Ascending aorta (tissue), 2 donors: ENCODE measurements at regions not wholly inside any gene's neighbourhood (a gene's known extent, or its start where the extent isn't known, plus 50 kb on each side); places are given as distances from the start of the nearest gene placed in this dataset.

ENCODE experiments used
- DNase-seq, 2 donors: peaks; one replicate each; pipeline ENCODE4 v3.0.0-alpha.2; 2019; ENCODE audit warnings: low spot score in 2 of 2
- H3K27ac ChIP-seq, 2 donors: fragments of 200-600 bp; sonication (generic); one replicate each; pipeline ENCODE4 v1.5.1; 2016 to 2017; ENCODE audit warnings: mild to moderate bottlenecking in 1 of 2
- H3K27me3 ChIP-seq: fragments of 200-600 bp; sonication (generic); one replicate; pipeline ENCODE4 v1.5.1; 2017
- H3K36me3 ChIP-seq, 2 donors: fragments of 200-600 bp; sonication (generic); one replicate each; pipeline ENCODE4 v1.5.1; 2016
- H3K4me1 ChIP-seq, 2 donors: fragments of 200-600 bp; sonication (generic); one replicate each; pipeline ENCODE4 v1.5.1; 2016 to 2017; ENCODE audit warnings: mild to moderate bottlenecking in 1 of 2
- H3K4me3 ChIP-seq, 2 donors: fragments of 200-600 bp; sonication (generic); one replicate each; pipeline ENCODE4 v1.5.1; 2016 to 2017; ENCODE audit warnings: mild to moderate bottlenecking in 1 of 2
- H3K9me3 ChIP-seq, 2 donors: fragments of 200-600 bp; sonication (generic); one replicate each; pipeline ENCODE4 v1.5.1; 2016
- CTCF ChIP-seq, 3 experiments: fragments of 200-600 bp in 2 of 3; fragments of 450-650 bp in 1 of 3; sonication (generic) in 2 of 3; IDR thresholded peaks; one replicate each; pipeline ENCODE4 v1.5.1; 2016 to 2019; ENCODE audit warnings: antibody characterized with exemption in 3 of 3, mild to moderate bottlenecking in 1 of 3, moderate library complexity in 1 of 3
- intact Hi-C: fragments of 100-400 bp; cut with DNase I; formaldehyde crosslinking; loops from one replicate; pipeline ENCODE4 v1.15.1; 2023

GRCh38 chr2:120961396-120961795 lies 225.7 kb downstream of the GLI2 start:
- Histone ChIP-seq H3K27ac (no peak overlapping the region), H3K4me3 (no peak overlapping the region), H3K27me3 (no peaks in the 10 kb centered on the region), H3K9me3 (no peaks in the 10 kb centered on the region), H3K36me3 (peaks cover 0 to 4% of the 10 kb centered on the region in 2 donors), H3K4me1 (no peaks in the 10 kb centered on the region)
- DNase-seq = no peak
- intact Hi-C loops = no loop called here
- no peak for TF ChIP-seq CTCF (IDR thresholded peaks at IDR 0.05)

- Histone ChIP-seq H3K4me3 (no peak overlapping the region), H3K27me3 (no peaks in the 10 kb centered on the region), H3K36me3 (peaks cover 1 to 4% of the 10 kb centered on the region in 2 donors), H3K27ac (no peak overlapping the region), H3K4me1 (no peaks in the 10 kb centered on the region), H3K9me3 (no peaks in the 10 kb centered on the region)
- DNase-seq = no peak
- intact Hi-C loops = no loop called here
- TF ChIP-seq CTCF (IDR thresholded peaks at IDR 0.05) = no peak
These were observed 228.5 kb downstream of the GLI2 start for GRCh38 chr2:120963997-120964705.

- TF ChIP-seq CTCF (IDR thresholded peaks at IDR 0.05) = no peak
- H3K36me3 ChIP-seq = peaks cover 3 to 11% of the 10 kb centered on the region in 2 donors
- no peaks in the 10 kb centered on the region for H3K9me3 ChIP-seq
- no peaks in the 10 kb centered on the region for H3K27me3 ChIP-seq
- intact Hi-C loops = no loop called here
- H3K4me3 ChIP-seq = no peak overlapping the region
- no peaks in the 10 kb centered on the region for H3K4me1 ChIP-seq
- DNase-seq = no peak
- no peak overlapping the region for H3K27ac ChIP-seq
These were observed 229.2 kb downstream of the GLI2 start for GRCh38 chr2:120964819-120965218.

DNA sequence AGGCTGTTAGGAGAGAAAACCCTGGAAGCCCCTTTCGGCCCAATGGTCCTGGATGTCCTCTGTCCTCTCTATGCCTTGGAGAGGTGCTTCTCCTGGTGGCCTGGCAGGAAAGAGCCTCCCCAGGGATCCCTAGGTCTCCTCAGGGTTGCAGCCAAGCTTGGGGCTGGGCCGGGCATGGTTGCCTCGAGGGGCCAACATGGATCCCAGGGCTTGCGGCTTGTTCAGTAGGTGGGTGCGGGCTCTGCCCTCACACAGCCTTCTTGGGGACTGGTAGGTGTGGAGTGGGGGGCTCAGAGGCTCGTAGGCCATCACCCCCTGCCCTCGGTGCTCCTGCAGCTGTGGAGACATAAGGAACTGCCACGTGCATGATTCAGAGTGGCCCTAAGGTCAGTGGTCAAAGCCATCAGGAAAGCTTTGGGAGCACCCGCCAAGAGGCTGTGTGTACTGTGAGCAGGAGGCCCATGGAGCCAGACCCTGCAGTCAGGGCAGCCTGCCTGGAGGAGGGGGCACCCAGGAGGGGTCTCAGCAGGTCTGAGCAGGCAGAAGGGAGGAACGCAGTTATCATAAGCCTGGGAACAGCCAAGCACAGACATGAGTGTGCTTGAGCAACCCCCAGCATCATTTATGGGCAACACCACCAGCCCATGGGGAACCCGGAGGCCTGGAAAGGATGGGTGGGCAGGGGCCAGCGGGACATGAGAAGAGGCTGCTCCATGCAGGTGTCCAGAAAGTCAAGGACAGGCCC lies 231.0 kb downstream of the GLI2 start:
- DNase-seq = no peak
- Histone ChIP-seq H3K4me3 (no peak overlapping the region), H3K36me3 (peaks cover 8 to 24% of the 10 kb centered on the region in 2 donors), H3K9me3 (no peaks in the 10 kb centered on the region), H3K27me3 (no peaks in the 10 kb centered on the region), H3K27ac (no peak overlapping the region), H3K4me1 (no peaks in the 10 kb centered on the region)
- TF ChIP-seq CTCF (IDR thresholded peaks at IDR 0.05) = no peak
- intact Hi-C loops = no loop called here

GRCh38 chr2:120968307-120969015 lies 232.8 kb downstream of the GLI2 start:
- H3K27ac ChIP-seq = no peak overlapping the region
- no peaks in the 10 kb centered on the region for H3K9me3 ChIP-seq
- no peaks in the 10 kb centered on the region for H3K4me1 ChIP-seq
- DNase-seq = no peak
- intact Hi-C loops = no loop called here
- H3K36me3 ChIP-seq = peaks cover 15 to 28% of the 10 kb centered on the region in 2 donors
- no peak overlapping the region for H3K4me3 ChIP-seq
- no peaks in the 10 kb centered on the region for H3K27me3 ChIP-seq
- TF ChIP-seq CTCF (IDR thresholded peaks at IDR 0.05) = no peak
